CD8-positive, alpha-beta memory T cell (primary cell): ENCODE measurements at regions not wholly inside any gene's neighbourhood (a gene's known extent, or its start where the extent isn't known, plus 50 kb on each side); places are given as distances from the start of the nearest gene placed in this dataset.
"Not testable (repeated sequence)": the region's sequence is repeated elsewhere in the genome, so short reads cannot be mapped to it uniquely, and the experiment has no call there.

Experiments used
- CTCF ChIA-PET: fragments of 350-600 bp; sonication (Branson Sonifier 250); formaldehyde crosslinking; loops from one replicate; lab custom pipeline; 2021; ENCODE audit warnings: antibody characterized with exemption; lab: Charles Lee
- POLR2A ChIA-PET: fragments of 350-600 bp; sonication (Branson Sonifier 250); formaldehyde crosslinking; loops from one replicate; lab custom pipeline; 2021; ENCODE audit warnings: antibody characterized with exemption; lab: Charles Lee
- DNase-seq, 5 donors: peaks; one replicate each; pipeline versions ENCODE4 v3.0.0 to v3.0.0-alpha.2; 2020 to 2022; ENCODE audit warnings: mixed read lengths in 1 of 5
- H3K27ac ChIP-seq: one replicate; pipeline ENCODE4 v1.7.0; 2013; ENCODE audit warnings: low read depth, mild to moderate bottlenecking, low read length, moderate library complexity
- H3K27me3 ChIP-seq: 2 replicates; pipeline ENCODE4 v1.7.0; 2013; ENCODE audit warnings: low read length, mild to moderate bottlenecking; ENCODE audit not compliant: insufficient read depth, poor library complexity, severe bottlenecking
- H3K36me3 ChIP-seq: 2 replicates; pipeline ENCODE4 v1.7.0; 2013; ENCODE audit warnings: mild to moderate bottlenecking, low read length, moderate library complexity; ENCODE audit not compliant: insufficient read depth
- H3K4me1 ChIP-seq: 2 replicates; pipeline ENCODE4 v1.7.0; 2013; ENCODE audit warnings: mild to moderate bottlenecking, low read length, moderate library complexity; ENCODE audit not compliant: insufficient read depth
- H3K4me3 ChIP-seq: 2 replicates; pipeline ENCODE4 v1.7.0; 2013; ENCODE audit warnings: mild to moderate bottlenecking, low read length
- H3K9me3 ChIP-seq: 2 replicates; pipeline ENCODE4 v1.7.0; 2013; ENCODE audit warnings: mild to moderate bottlenecking, low read length
- H3K27ac Mint-ChIP-seq, 8 donors: one replicate each; pipeline ENCODE4 v1.8.0; 2020 to 2021; ENCODE audit warnings: mixed read lengths in 8 of 8, mild to moderate bottlenecking in 6 of 8, inconsistent platforms in 3 of 8, moderate library complexity in 3 of 8
- H3K27me3 Mint-ChIP-seq, 2 donors: one replicate each; pipeline ENCODE4 v1.8.0; 2020 to 2021; ENCODE audit warnings: mixed read lengths in 2 of 2, mild to moderate bottlenecking in 1 of 2, moderate library complexity in 1 of 2
- H3K36me3 Mint-ChIP-seq, 3 donors: one replicate each; pipeline ENCODE4 v1.8.0; 2020 to 2021; ENCODE audit warnings: mixed read lengths in 3 of 3, inconsistent platforms in 1 of 3, mild to moderate bottlenecking in 1 of 3
- H3K4me1 Mint-ChIP-seq, 3 donors: one replicate each; pipeline ENCODE4 v1.8.0; 2020 to 2021; ENCODE audit warnings: mixed read lengths in 3 of 3, inconsistent platforms in 1 of 3, mild to moderate bottlenecking in 1 of 3
- H3K4me3 Mint-ChIP-seq, 7 donors: one replicate each; pipeline ENCODE4 v1.8.0; 2020 to 2021; ENCODE audit warnings: mixed read lengths in 7 of 7, mild to moderate bottlenecking in 6 of 7, moderate library complexity in 4 of 7, inconsistent platforms in 2 of 7
- H3K9me3 Mint-ChIP-seq, 5 donors: one replicate each; pipeline ENCODE4 v1.8.0; 2020 to 2022; ENCODE audit warnings: mixed read lengths in 5 of 5, mild to moderate bottlenecking in 3 of 5, moderate library complexity in 2 of 5, inconsistent platforms in 1 of 5

DNA sequence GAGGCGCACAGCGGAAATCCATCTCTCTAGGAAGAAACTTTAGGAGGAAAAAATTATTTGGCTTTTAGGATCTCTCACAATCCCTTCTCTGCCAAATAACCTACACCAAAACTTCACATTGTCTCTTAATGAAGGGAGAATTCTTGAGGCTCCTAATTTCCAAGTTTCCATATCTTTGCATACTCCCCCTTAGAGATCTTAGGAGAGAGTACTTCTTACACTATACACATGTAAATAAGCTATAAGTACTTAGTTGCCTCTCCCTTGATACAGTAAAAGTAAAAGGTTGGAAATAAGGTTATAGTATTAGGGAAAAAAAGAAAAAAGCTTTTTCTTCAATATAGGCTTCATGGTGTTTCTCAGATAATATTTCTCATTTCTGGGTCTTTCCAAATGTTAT is 596.7 kb downstream of the SATB2 start:
- Mint-ChIP-seq H3K4me3 (no peak overlapping the region), H3K36me3 (no peaks in the 10 kb centered on the region), H3K9me3 (peaks cover under 1 to 21% (median 11%) of the 10 kb centered on the region in 5 donors), H3K27me3 (no peaks in the 10 kb centered on the region), H3K4me1 (no peaks in the 10 kb centered on the region), H3K27ac (no peak overlapping the region)
- H3K4me3 ChIP-seq, result no peak overlapping the region
- no peak overlapping the region for H3K27ac ChIP-seq
- POLR2A ChIA-PET, result no interaction called here
- H3K4me1 ChIP-seq, result no peaks in the 10 kb centered on the region
- no peak for DNase-seq
- H3K36me3 ChIP-seq, result no peaks in the 10 kb centered on the region
- H3K27me3 ChIP-seq, result no peaks in the 10 kb centered on the region
- H3K9me3 ChIP-seq, result no peaks in the 10 kb centered on the region
- CTCF ChIA-PET, result no interaction called here

DNA sequence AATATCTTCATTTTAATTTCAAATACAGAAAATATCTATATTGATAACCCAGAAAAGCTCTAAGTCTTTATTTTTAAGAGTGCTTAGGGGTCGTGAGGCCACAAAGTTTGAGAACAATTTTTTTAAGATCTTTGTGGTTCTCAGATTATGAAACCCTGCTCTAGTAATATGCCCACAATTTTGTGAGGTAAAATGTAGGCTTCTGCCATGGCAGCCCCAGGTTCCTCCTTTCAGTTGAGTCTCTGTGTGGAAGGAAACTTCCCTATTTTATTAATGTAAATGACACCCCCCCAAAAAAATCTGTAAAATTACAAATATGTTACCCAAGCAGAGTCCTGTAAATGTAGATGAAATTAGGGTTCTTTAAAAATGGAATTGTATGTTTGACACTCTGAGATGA is 600.5 kb downstream of the SATB2 start:
- Histone ChIP-seq H3K27me3 (no peaks in the 10 kb centered on the region), H3K9me3 (no peaks in the 10 kb centered on the region), H3K4me1 (no peaks in the 10 kb centered on the region), H3K36me3 (no peaks in the 10 kb centered on the region), H3K4me3 (no peak overlapping the region), H3K27ac (no peak overlapping the region)
- H3K4me1 Mint-ChIP-seq, result no peaks in the 10 kb centered on the region
- H3K4me3 Mint-ChIP-seq, result no peak overlapping the region
- H3K9me3 Mint-ChIP-seq, result peaks cover 7 to 21% (median 12%) of the 10 kb centered on the region in 5 donors
- no peak for DNase-seq
- no peaks in the 10 kb centered on the region for H3K27me3 Mint-ChIP-seq
- no peak overlapping the region for H3K27ac Mint-ChIP-seq
- ChIA-PET POLR2A (no interaction called here), CTCF (no interaction called here)
- no peaks in the 10 kb centered on the region for H3K36me3 Mint-ChIP-seq

DNA sequence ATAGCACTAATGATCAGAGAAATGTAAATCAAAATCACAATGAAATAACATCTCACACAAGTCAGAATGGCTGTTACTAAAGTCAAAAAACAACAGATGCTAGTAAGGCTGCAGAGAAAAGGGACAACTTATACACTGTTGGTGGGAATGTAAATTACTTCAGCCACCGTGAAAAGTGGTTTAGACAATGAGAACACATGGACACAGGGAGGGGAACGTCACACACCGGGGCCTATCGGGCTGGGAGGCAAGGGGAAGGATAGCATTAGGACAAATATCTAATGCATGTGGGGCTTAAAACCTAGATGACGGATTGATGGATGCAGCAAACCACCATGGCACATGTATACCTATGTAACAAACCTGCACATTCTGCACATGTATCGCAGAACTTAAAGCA is 602.0 kb downstream of the SATB2 start:
- H3K36me3 Mint-ChIP-seq, H3K4me1 ChIP-seq, H3K27ac ChIP-seq, DNase-seq, H3K4me1 Mint-ChIP-seq, H3K4me3 ChIP-seq, H3K9me3 ChIP-seq, POLR2A ChIA-PET, H3K36me3 ChIP-seq, H3K27me3 ChIP-seq, CTCF ChIA-PET, H3K4me3 Mint-ChIP-seq, H3K27ac Mint-ChIP-seq, H3K27me3 Mint-ChIP-seq: not testable (repeated sequence)
- H3K9me3 Mint-ChIP-seq, result peaks cover 7 to 19% (median 12%) of the 10 kb centered on the region in 5 donors

DNA sequence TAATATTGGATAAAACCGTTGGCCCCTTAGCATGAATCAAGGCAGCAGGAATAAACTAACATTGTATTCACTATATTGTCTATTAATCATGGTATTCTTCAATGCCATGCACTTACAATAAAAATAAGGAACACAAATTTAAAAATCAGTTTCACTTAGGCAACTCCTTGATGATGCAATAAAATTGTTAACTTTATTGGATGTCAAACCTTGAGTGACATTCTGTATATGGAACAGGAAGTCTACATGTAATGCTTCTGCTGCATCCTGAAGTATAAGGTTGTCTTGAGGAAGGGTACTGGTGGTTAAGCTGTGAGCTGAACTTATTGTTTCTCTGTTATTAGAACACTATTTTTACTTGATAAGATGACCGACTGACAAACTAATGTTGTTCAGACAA is 605.5 kb downstream of the SATB2 start:
- no peak overlapping the region for H3K4me3 ChIP-seq
- Mint-ChIP-seq H3K36me3 (no peaks in the 10 kb centered on the region), H3K9me3 (peaks cover 0 to 7% (median 4%) of the 10 kb centered on the region in 5 donors)

DNA sequence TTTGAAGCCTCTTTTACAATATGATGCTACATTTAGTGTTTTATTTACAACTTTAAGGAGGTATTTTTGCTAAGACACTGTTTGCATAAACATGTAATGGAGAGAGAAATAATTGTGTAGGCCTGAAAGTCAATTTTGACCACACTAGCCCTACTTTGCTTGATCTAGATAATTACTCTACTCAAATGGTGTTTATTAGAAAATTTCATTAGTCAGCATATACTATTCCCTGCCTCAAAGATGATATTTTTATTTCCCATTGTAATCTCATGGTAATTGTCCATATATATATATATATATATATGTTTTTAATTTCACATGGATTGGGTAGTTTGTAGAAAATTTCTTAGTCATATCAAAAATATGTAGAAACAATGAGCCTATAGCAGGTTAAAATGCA is 632.2 kb downstream of the SATB2 start:
- Histone ChIP-seq H3K27ac (no peak overlapping the region), H3K36me3 (no peaks in the 10 kb centered on the region), H3K27me3 (no peaks in the 10 kb centered on the region), H3K4me1 (no peaks in the 10 kb centered on the region), H3K4me3 (no peak overlapping the region), H3K9me3 (no peaks in the 10 kb centered on the region)
- Mint-ChIP-seq H3K9me3 (peaks cover 0 to 10% (median 0%) of the 10 kb centered on the region in 5 donors), H3K27ac (no peak overlapping the region), H3K36me3 (no peaks in the 10 kb centered on the region), H3K4me1 (no peaks in the 10 kb centered on the region), H3K4me3 (no peak overlapping the region), H3K27me3 (no peaks in the 10 kb centered on the region)
- no peak for DNase-seq
- POLR2A ChIA-PET, result no interaction called here
- CTCF ChIA-PET, result no interaction called here

More for the DNA sequence above, 605.5 kb downstream of the SATB2 start:
- H3K27ac Mint-ChIP-seq, result no peak overlapping the region
- no peak overlapping the region for H3K27ac ChIP-seq
- H3K27me3 ChIP-seq, result no peaks in the 10 kb centered on the region
- no peaks in the 10 kb centered on the region for H3K36me3 ChIP-seq
- POLR2A ChIA-PET, result no interaction called here
- no peaks in the 10 kb centered on the region for H3K27me3 Mint-ChIP-seq
- no peaks in the 10 kb centered on the region for H3K4me1 ChIP-seq
- H3K4me3 Mint-ChIP-seq, result no peak overlapping the region
- no peaks in the 10 kb centered on the region for H3K4me1 Mint-ChIP-seq
- DNase-seq, result no peak
- no peaks in the 10 kb centered on the region for H3K9me3 ChIP-seq
- CTCF ChIA-PET, result no interaction called here

DNA sequence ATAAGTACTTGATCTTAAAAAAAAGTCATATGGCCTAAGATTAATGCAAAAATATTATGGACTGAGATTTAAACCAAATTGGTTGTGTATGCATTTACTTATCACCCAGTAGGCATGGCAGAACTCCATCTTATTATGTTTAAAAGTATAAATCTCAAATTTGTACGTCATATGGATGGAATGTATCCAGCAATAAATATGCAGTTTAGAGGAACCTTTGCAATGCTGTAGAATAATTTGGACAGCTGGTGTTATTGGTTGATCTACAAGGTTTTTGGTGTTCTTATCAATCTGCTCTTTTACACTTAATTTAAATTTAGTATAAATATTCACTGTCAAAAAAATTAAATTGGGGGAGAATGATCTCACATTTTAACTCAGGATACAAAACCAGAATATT is 640.2 kb downstream of the SATB2 start:
- Mint-ChIP-seq H3K36me3 (no peaks in the 10 kb centered on the region), H3K27me3 (no peaks in the 10 kb centered on the region), H3K4me3 (no peak overlapping the region), H3K4me1 (no peaks in the 10 kb centered on the region), H3K27ac (no peak overlapping the region), H3K9me3 (peaks cover 0 to 5% (median 0%) of the 10 kb centered on the region in 5 donors)
- H3K36me3 ChIP-seq, result no peaks in the 10 kb centered on the region
- H3K4me1 ChIP-seq, result no peaks in the 10 kb centered on the region
- ChIA-PET POLR2A (no interaction called here), CTCF (no interaction called here)
- no peaks in the 10 kb centered on the region for H3K9me3 ChIP-seq
- H3K4me3 ChIP-seq, result no peak overlapping the region
- H3K27me3 ChIP-seq, result no peaks in the 10 kb centered on the region
- DNase-seq, result no peak
- H3K27ac ChIP-seq, result no peak overlapping the region

DNA sequence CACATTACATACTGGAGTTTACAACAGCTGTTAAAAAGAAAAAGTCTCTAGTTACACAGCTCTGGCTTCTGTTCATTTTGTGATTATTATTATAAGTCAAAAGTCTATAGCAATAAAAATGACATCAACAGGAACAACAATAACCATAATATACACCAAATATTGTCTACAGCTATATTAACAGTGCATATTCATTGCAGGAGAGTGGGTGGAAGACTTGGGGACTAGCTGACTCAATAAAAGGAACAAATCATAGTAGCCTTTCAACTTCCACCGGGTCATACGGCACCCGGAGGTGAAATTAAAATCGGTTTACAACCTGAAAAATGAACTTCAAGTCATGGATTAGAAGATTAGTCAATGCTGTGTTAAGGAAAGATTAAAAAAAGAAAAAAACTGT is 642.1 kb downstream of the SATB2 start:
- Histone ChIP-seq H3K36me3 (no peaks in the 10 kb centered on the region), H3K4me1 (no peaks in the 10 kb centered on the region), H3K27ac (no peak overlapping the region), H3K27me3 (no peaks in the 10 kb centered on the region), H3K9me3 (no peaks in the 10 kb centered on the region), H3K4me3 (no peak overlapping the region)
- no peaks in the 10 kb centered on the region for H3K4me1 Mint-ChIP-seq
- POLR2A ChIA-PET, result no interaction called here
- H3K27ac Mint-ChIP-seq, result no peak overlapping the region
- DNase-seq, result no peak
- no peak overlapping the region for H3K4me3 Mint-ChIP-seq
- no peaks in the 10 kb centered on the region for H3K27me3 Mint-ChIP-seq
- no peaks in the 10 kb centered on the region for H3K36me3 Mint-ChIP-seq
- H3K9me3 Mint-ChIP-seq, result peaks cover 0 to 2% (median 0%) of the 10 kb centered on the region in 5 donors
- CTCF ChIA-PET, result no interaction called here

DNA sequence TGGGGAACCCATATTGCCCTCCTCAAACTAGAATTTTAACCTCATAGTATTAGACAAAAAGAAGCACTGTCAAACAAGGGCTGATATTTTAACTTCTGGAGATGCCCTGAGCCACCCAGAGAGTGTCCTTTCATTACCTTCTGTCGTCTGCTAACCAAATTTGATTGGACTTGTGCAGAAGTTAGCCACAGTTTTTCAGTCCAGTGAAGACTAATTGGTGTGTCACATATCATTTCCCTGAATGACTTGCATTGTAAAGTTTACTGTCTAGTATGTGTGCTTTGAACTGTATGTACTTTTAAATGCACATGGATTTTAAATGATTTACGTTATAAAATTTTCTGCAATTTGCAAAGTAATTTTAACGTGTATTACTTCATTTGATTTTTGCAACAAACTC is 646.5 kb downstream of the SATB2 start:
- no peaks in the 10 kb centered on the region for H3K36me3 ChIP-seq
- H3K4me3 ChIP-seq, result no peak overlapping the region
- CTCF ChIA-PET, result no interaction called here
- no peaks in the 10 kb centered on the region for H3K4me1 ChIP-seq
- no peak for DNase-seq
- Mint-ChIP-seq H3K4me3 (no peak overlapping the region), H3K27me3 (no peaks in the 10 kb centered on the region), H3K27ac (no peak overlapping the region), H3K4me1 (no peaks in the 10 kb centered on the region), H3K9me3 (peaks cover 0 to 8% (median 0%) of the 10 kb centered on the region in 5 donors), H3K36me3 (no peaks in the 10 kb centered on the region)
- no peaks in the 10 kb centered on the region for H3K9me3 ChIP-seq
- H3K27me3 ChIP-seq, result no peaks in the 10 kb centered on the region
- POLR2A ChIA-PET, result no interaction called here
- H3K27ac ChIP-seq, result no peak overlapping the region

DNA sequence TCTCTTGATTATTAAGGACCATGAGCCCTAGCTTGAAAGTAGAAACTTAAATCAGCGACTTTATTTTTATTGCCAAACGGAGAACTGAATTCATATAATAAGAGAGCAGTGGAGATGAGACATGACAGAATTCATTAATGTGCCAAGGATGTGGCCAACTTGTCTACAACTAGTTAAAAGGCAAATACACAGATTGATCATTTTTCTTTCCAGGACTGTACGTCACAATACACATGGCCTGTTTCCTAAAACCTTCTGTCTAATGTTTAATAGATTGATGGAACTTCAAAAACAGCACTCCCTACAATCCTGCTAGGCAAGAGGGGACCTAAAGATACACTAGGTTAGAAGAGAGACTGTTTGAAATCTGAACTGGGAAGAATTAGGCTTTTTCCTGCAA is 647.8 kb downstream of the SATB2 start:
- Mint-ChIP-seq H3K4me3 (no peak overlapping the region), H3K4me1 (no peaks in the 10 kb centered on the region), H3K9me3 (peaks cover 0 to 10% (median 0%) of the 10 kb centered on the region in 5 donors), H3K27me3 (no peaks in the 10 kb centered on the region), H3K27ac (no peak overlapping the region), H3K36me3 (no peaks in the 10 kb centered on the region)
- Histone ChIP-seq H3K27me3 (no peaks in the 10 kb centered on the region), H3K4me1 (no peaks in the 10 kb centered on the region), H3K9me3 (no peaks in the 10 kb centered on the region), H3K4me3 (no peak overlapping the region), H3K27ac (no peak overlapping the region), H3K36me3 (no peaks in the 10 kb centered on the region)
- no peak for DNase-seq
- CTCF ChIA-PET, result no interaction called here
- POLR2A ChIA-PET, result no interaction called here
